NCI-H748 (cell line): ENCODE measurements at regions not wholly inside any gene's neighbourhood (a gene's known extent, or its start where the extent isn't known, plus 50 kb on each side); places are given as distances from the start of the nearest gene placed in this dataset.
"Not testable (repeated sequence)": the region's sequence is repeated elsewhere in the genome, so short reads cannot be mapped to it uniquely, and the experiment has no call there.

Experiments used
- DNase-seq: peaks from one replicate; lab custom pipeline; 2025; ENCODE audit not compliant: unreplicated experiment; lab: John Stamatoyannopoulos, UW

DNA sequence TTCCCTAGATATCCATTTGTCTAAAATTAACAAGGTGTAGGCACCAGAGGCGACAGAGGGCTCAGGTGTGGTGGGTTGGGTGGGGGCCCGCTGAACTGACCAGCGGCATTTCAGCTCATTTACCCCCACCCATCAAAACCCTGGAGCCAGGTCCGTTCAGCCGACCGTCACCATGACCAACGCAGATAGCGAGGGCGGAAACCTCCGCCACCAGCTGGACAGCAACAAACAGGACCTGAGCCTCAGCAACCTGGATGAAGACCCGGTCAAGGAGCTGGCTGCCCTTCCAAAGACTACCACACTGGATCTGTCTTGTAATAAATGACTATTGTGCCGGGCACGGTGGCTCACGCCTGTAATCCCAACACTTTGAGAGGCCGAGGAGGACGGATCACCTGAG, 120.8 kb upstream of the LGSN start:
- no peak for DNase-seq

DNA sequence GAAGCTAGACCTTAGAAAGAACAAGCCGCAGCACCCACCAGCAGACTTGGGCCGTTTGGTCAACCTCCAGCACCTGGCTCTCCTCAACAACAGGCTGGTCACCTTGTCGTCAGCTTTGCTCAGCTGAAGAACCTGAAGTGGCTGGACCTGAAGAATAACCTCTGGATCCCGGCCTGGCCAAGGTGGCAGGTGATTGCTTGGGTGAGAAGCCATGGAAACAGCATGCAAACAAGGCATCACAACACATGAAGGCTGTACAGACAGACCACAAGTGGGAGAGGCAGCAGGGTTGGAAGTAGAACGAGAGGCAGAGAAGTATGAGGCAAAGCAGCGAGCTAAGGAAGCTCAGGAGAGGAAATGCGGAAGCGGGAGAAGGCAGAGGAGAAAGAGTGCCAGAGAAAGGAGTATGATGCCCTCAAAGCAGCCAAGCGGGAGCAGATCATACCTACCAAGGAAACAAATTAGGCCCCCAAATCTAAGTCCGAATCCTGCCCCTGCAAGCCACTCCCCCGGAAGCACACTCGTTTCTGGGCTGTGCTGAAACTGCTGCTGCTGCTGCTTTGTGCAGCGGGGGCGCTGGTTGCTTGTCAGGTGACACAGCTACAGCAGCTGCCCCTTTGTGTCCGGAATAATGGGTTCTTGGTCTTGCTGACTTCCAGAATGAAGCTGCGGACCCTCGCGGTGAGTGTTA, 121.6 kb upstream of the LGSN start:
- peak; percentile 97 for DNase-seq

DNA sequence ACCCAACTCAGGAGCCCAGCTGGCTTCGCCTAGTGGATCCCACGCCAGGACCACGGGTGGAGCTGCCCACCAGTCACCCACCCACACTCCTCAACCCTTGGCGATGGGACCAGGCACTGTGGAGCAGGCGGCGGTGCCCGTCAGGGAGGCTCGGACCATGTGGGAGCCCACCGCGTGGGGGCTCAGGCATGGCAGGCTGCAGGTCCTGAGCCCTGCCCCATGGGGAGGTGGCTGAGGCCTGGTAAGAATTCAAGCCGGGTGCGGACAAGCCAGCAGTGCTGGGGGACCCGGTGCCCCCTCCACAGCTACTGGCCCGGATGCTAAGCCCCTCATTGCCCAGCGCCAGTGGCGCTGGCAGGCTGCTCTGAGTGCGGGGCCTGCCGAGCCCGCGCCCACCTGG, 123.1 kb upstream of the LGSN start:
- no peak for DNase-seq

GRCh38 chr6:63444768-63445167, 125.0 kb upstream of the LGSN start:
- no peak for DNase-seq

GRCh38 chr6:63446405-63446804, 125.9 kb upstream of the LOC128125822 start:
- no peak for DNase-seq

DNA sequence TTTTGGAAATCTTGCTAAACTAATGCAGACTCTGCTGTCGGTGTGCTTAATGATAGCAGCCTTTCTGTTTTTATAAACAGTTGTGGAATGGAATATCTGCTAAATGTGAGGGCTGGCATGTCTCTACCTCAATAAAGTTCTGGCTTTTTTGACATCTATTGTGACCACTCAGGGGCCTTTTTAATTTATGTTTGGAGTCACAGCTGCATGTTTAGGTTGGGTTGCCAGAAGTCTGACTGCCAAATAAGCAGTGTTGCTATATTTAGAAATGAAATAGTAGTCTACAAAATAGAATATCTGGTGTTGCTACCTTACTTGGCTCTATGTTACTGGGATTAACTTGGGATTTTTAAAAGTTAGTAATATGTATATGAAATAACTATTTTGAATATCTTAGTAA, 125.1 kb upstream of the LOC128125822 start:
- DNase-seq, result no peak

DNA sequence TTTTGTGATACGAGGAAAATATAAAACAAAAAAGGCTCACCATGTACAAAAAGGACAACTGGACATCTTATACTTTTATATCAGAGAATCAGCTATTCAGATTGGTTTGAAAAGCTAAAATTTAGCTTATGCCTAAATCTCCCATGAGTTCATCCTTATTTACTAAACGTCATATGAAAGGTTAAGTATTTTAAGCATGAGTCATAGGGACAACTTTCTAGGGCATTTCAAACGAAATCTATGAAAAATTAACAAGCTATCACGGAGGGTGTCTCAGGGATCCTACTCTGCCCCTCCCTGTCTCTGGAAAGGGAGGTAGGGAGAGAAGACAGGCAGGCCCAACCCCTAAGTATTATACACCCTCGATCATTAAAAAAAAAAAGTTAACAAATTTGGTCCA, 124.1 kb upstream of the LOC128125822 start:
- no peak for DNase-seq

DNA sequence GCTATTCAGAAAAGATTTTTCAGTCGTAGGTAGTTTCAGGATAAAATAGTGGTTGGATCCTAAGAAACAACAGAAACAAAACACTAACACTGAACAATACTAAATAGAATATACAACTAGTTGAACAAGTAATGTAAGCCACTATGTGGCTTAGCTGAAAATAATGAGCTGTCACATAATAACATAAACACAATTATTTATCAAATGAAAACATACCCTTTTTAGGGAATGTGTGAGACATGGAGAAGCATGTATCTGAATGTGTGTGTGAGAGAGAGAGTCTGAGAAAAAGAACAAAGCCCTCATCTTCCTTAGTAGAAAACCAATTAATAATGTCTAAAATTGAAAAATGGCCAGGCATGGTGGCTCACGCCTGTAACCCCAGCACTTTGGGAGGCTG, 122.6 kb upstream of the LOC128125822 start:
- no peak for DNase-seq

GRCh38 chr6:63451238-63451637, 121.0 kb upstream of the LOC128125822 start:
- DNase-seq, result no peak

DNA sequence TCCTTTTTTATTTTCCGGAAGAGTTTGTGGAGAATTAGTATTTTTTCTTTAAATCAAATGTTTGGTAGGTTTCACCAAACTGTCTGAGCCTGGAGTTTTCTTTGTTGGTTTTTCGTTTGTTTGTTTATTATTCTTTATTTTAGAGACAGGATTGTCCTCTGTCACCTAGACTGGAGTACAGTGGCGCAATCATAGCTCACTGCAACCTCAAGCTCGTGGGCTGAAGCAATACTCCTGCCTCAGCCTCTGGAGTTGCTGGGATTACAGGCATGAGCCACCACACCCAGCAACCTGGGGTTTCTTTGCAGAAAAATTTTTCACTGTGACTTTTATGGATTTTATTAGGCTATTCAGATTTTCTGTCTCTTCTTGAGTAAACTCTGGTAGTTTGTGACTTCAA, 120.2 kb upstream of the LOC128125822 start:
- no peak for DNase-seq

- no peak for DNase-seq
These were observed 115.5 kb upstream of the LOC128125822 start for GRCh38 chr6:63456734-63457133.

DNA sequence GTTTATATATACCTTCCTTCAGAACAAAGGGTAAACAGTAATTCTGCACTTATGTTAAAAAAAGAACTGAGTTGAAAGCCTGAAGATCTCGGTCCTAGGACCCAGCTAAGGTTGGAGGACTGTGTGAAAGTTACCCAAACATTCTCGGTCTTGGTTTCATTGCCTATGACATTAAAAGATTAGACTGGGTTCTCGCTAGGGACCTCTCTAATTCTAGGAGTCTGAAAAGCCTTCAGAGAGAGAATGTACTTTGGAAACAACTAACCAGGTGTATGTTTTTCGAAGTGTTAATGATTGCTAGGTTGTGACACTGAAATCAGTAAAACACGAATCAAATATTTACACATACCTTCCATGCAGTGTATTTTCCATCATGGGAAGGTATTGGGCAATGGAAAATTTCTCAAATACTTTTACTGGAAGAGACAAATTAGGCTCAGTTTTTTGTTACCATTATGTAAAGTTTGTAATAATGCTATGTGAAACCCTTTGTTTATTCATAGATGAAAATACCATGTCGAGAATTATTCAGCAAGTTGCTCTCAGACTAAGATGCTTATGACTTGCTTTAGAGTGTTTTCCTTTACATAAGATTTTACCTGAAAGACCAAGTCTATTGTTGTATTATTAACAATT, 113.7 kb upstream of the LOC128125822 start:
- no peak for DNase-seq

DNA sequence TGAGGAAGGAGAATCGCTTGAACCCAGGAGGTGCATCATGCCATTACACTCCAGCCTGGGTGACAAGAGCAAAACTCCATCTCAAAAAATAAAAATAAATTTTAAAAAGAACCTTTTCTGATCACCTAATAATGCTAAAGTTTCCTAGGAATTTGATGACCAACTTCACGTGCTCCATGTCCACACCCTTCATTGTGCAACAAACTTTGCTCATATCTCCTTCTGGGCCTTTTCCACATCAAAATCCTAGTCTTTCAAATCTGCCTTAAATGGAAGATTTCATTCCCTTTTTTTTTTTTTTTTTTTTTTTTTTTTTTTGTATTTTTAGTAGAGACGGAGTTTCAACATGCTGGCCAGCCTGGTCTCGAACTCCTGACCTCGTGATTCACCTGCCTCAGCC, 112.5 kb upstream of the LOC128125822 start:
- DNase-seq, result no peak

DNA sequence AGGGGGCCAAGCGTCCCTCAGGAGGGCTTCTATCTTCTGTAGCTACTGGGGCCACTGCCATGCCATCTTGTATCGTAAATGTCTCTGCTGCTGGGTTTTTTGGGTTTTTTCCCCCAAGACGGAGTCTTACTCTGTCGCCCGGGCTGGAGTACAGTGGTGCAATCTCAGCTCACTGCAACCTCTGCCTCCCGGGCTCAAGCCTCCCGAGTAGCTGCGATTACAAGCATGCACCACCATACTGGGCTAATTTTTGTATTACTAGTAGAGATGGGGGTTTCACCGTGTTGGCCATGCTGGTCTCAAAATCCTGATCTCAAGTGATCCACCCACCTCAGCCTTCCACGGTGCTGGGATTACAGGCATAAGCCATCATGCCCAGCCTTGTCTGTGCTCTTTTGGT, 111.3 kb upstream of the LOC128125822 start:
- DNase-seq, result no peak

GRCh38 chr6:63464060-63464459, 108.2 kb upstream of the LOC128125822 start:
- DNase-seq, result no peak

DNA sequence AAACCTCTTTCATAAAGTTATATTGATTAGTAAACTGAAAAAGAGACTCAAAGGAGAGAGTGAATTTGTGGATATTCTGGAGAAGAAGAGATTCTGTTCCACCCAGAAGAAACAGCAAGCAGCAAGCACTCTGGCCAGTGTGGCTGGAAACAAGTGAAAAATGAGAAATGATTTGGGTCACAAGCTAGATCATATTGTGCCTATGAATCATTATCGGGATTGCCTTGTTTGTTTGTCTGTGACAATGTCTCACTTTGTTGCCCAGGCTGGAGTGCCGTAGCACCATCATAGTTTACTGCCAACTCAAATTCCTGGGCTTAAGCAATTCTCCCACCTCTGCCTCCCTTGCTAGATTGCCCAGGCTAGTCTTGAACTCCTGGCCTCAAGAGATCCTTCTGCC, 106.5 kb upstream of the LOC128125822 start:
- DNase-seq, result no peak

- no peak for DNase-seq
These were observed 106.0 kb upstream of the LOC128125822 start for GRCh38 chr6:63466242-63466733.

DNA sequence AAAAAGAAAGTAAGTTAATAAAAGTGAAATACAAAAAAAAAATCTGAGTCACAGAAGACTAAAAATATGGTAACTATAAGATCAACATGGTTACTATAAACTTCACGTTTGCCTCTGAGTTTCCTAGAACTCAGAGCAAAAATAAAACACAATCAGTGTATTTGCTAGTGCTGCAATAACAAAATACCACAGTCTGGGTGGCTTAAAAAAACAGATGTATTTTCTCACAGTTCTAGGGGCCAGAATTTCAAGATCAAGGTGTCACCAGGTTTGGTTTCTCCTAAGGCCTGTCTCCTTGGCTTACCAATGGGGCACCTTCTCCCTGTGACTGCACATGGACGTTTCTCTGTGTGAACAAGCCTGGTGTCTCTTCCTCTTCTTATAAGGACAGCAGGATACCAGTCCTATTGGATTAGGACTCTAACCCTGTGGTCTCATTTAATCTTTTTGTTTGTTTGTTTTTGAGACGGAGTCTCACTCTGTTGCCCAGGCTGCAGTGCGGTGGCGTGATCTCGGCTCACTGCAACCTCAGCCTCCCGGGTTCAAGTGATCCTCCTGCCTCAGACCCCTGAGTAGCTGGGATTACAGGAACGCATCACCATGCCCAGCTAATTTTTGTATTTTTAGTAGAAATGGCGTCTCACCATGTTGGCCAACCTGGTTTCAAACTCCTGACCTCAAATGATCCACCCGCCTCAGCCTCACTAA, 104.9 kb upstream of the LOC128125822 start:
- no peak for DNase-seq

DNA sequence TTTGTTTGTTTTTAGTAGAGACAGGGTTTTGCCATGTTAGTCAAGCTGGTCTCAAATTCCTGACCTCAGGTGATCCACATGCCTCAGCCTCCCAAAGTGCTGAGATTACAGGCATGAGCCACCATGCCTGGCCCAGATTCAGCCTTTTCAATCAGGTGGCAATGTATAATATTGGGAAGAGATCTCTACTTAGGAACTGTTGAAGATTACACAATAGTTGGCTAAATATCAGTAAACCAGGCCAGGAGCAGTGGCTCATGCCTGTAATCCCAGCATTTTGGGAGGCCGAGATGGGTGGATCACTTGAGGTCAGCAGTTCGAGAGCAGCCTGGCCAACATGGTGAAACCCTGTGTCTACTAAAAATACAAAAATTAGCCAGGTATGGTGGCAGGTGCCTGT, 101.1 kb upstream of the LOC128125822 start:
- not testable (repeated sequence) for DNase-seq

DNA sequence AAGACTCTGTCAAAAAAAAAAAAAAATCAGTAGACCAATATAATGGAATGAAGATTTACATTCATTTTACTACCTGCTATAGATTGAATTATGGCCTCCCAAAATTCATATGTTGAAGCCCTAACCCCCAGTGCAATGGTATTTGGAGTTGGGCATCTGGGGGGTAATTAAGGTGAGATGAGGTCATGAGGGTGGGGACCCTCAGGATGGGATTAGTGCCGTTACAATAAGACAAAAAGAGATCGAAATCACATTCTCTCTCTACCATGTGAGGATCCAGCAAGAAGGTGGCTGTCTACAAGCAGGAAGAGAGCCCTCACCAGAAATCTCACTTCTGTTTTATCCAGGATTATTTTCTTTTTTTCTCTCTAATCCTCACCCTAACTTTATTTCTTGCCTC, 100.6 kb upstream of the LOC128125822 start:
- no peak for DNase-seq

- DNase-seq, result no peak
These were observed 96.6 kb upstream of the LOC128125822 start for GRCh38 chr6:63475707-63476106.

DNA sequence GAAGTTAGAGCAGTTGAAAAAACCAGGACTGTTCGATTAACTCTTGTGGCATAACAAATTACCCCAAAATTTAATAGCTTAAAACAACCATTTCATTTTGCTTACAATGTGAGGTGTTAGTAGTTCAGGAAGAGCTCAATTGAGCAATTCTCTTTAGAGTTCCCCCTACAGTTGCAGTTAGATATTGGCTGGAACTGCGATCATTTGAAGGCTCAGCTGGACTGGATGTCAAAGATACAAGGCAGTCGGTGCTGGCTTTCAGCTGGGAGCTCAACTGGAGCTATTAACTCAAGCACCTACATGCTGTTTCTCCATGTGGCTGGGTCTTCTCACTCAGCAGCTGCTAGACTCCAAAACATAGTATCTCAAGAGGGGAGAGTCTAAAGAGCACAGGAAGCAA, 96.0 kb upstream of the LOC128125822 start:
- peak; percentile 42 for DNase-seq
